IPS-15b (cell line): ENCODE measurements at regions not wholly inside any gene's neighbourhood (a gene's known extent, or its start where the extent isn't known, plus 50 kb on each side); places are given as distances from the start of the nearest gene placed in this dataset.

Experiments
- H3K27me3 ChIP-seq: one replicate; pipeline ENCODE4 v1.6.1; 2013; ENCODE audit warnings: low read length; ENCODE audit not compliant: control insufficient read depth, insufficient read depth
- H3K36me3 ChIP-seq: one replicate; pipeline ENCODE4 v1.6.1; 2013; ENCODE audit warnings: low read length; ENCODE audit not compliant: control insufficient read depth, insufficient read depth
- H3K4me1 ChIP-seq: one replicate; pipeline ENCODE4 v1.6.1; 2013; ENCODE audit warnings: mild to moderate bottlenecking, low read length; ENCODE audit not compliant: control insufficient read depth, insufficient read depth
- H3K4me3 ChIP-seq: one replicate; pipeline ENCODE4 v1.5.1; 2013; ENCODE audit warnings: low read depth, low read length
- H3K9ac ChIP-seq: one replicate; pipeline ENCODE4 v1.6.1; 2013; ENCODE audit warnings: low read depth, mild to moderate bottlenecking, low read length
- H3K9me3 ChIP-seq: one replicate; pipeline ENCODE4 v1.6.1; 2013; ENCODE audit warnings: mild to moderate bottlenecking, low read length; ENCODE audit not compliant: control insufficient read depth, insufficient read depth

DNA sequence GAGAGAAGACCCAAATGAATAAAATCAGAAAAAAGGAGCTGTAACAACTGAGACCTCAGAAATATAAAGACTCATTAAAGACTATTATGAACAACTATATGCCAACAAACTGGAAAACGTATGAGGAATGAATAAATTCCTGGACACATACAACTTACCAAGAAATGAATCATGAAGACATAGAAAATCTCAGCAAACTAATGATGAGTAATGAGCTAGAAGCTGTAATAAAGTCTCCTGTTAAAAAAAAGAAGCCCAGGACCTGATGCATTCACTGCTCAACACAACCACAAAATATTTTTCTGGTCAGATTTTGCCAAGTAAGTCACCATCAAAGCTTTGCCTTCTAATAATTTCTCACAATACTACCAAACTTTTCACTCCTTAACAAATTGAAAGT is 666.7 kb downstream of the LRRC70 start:
- Histone ChIP-seq H3K4me1 (no peaks in the 10 kb centered on the region), H3K9me3 (no peaks in the 10 kb centered on the region), H3K4me3 (no peak overlapping the region), H3K36me3 (no peaks in the 10 kb centered on the region), H3K9ac (no peak overlapping the region), H3K27me3 (no peaks in the 10 kb centered on the region)

DNA sequence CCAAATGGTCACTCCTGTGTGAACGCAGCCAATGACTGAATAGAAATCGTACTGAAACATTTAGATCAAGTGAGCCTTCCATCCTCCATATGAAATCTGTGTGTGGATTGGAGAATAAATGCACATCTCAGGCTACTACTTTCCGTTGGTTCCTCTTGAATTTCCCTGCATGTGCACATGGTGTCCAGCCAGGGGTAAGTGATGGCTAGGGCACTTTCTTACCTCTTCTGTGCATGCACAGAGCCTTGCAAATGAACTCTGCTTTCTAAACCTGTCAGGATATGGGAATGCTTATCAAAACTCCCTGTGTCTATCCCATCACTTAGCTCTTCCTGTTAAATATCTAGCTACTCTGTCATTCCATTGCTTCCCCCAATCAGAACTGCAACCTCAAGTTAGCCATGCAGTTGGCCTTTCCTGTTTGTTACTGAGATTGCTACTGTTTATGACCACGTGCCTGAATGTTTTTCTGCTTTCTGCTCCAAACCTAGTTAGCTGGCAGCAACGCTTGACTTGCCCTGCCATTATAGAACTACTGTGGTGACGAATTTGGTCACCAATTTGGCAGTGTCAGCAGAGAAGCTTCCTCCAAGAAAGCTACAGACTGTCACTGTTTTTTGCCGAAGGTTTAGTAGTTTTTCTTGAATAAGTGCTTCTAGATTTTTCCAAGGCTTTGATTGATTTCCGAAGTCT is 661.6 kb downstream of the LRRC70 start:
- no peaks in the 10 kb centered on the region for H3K36me3 ChIP-seq

DNA sequence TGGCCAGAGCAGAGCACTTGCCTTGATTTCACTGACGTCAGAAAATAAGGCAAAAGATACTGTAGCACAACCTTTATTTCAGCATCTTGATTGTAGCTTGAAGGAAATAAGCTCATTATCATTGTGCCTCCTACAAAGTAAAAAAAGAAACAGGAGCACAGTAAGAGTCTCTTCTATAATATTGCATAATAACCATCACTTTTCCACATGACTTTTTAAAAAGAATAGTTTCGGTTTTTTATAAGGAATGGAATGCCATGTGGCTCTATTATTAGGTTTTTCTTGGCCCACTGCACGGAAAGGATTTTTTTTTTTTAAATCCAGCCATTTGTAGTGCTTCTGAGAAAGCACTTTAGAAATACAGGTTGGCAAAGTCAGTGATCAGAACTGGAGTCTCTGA is 655.3 kb downstream of the LRRC70 start:
- H3K4me1 ChIP-seq, result no peaks in the 10 kb centered on the region
- H3K4me3 ChIP-seq, result no peak overlapping the region
- no peaks in the 10 kb centered on the region for H3K9me3 ChIP-seq
- H3K9ac ChIP-seq, result no peak overlapping the region
- no peaks in the 10 kb centered on the region for H3K36me3 ChIP-seq
- no peaks in the 10 kb centered on the region for H3K27me3 ChIP-seq

More for the DNA sequence above, 661.6 kb downstream of the LRRC70 start:
- H3K4me3 ChIP-seq, result no peak overlapping the region
- no peaks in the 10 kb centered on the region for H3K4me1 ChIP-seq
- no peak overlapping the region for H3K9ac ChIP-seq
- no peaks in the 10 kb centered on the region for H3K9me3 ChIP-seq
- H3K27me3 ChIP-seq, result no peaks in the 10 kb centered on the region

DNA sequence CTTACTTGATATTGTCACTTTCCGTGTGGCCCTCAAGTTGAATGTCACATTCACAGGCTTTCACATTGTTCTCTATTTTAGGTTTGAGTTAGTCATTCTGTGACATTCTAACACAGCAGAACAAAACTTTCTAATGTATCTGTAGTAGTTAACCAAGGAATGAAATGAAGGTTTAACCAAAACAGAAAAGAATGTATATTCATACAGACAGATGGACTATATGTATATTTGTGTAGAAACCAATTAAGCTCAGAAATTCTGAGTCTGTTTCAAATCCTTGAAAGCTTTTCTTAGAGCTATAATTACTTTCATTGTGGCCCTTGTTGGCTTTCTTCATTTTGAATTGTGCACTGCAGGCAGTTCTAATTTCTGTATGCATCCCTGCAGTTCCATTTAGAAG is 654.7 kb downstream of the LRRC70 start:
- Histone ChIP-seq H3K27me3 (no peaks in the 10 kb centered on the region), H3K4me1 (no peaks in the 10 kb centered on the region), H3K36me3 (no peaks in the 10 kb centered on the region), H3K9ac (no peak overlapping the region), H3K9me3 (no peaks in the 10 kb centered on the region), H3K4me3 (no peak overlapping the region)

DNA sequence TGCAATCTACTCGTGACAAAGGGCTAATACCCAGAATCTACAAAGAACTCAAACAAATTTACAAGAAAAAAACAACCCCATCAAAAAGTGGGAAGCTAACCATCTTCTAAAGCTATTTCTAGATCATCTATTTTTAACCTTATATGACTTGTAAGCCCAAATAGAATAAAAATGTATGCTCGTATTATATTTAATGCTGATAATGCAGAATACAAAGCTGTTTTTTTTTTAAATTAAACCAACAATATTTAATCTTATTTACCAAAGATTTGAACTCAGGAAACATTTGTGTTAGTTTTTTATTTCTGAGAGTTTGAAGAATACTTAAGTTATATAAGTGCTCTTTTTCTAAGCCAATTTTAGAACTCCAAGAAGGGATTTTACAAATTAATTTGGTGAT is 652.1 kb downstream of the LRRC70 start:
- H3K36me3 ChIP-seq, result no peaks in the 10 kb centered on the region
- H3K4me3 ChIP-seq, result no peak overlapping the region
- no peaks in the 10 kb centered on the region for H3K9me3 ChIP-seq
- H3K27me3 ChIP-seq, result no peaks in the 10 kb centered on the region
- H3K9ac ChIP-seq, result no peak overlapping the region
- H3K4me1 ChIP-seq, result no peaks in the 10 kb centered on the region

DNA sequence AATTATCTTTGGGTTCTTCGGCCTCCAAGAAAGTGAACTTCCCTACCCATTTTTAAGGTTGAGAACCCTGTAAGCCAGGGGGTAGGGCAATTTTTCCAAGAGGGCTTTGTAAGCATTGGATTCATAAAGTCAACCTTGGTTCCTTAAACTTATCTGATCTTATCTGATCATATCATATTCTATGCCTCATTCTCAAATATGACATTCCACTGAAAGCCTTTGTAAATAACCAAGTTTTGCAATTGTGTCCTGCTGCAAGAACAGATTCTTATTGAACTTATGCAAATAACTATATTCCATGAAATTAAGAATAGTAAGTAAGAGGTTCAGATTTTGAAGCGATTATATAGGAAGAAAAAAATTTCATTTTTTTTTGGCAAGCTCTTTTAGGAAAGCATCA is 649.5 kb downstream of the LRRC70 start:
- H3K4me3 ChIP-seq, result no peak overlapping the region
- no peaks in the 10 kb centered on the region for H3K36me3 ChIP-seq
- H3K9ac ChIP-seq, result no peak overlapping the region
- H3K9me3 ChIP-seq, result no peaks in the 10 kb centered on the region
- no peaks in the 10 kb centered on the region for H3K27me3 ChIP-seq
- H3K4me1 ChIP-seq, result no peaks in the 10 kb centered on the region

DNA sequence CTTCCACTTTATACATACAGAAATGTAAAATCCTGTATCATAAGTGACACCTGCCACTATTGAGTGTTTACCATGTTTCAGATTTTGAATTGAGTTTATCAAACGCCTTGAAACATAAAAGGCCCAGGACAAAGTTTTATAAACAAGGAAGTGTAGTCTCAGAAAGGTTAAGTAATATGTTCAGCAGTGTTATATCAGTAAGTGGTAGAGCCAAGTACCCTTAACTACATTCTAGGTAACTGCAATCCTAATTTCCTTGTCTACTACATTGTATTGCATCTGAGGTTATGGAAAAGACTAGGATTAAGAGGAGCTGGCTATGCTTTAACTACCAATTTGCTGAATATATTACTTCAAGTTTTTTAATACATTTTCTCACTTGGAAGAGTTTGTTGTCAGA is 641.6 kb downstream of the LRRC70 start:
- Histone ChIP-seq H3K9ac (no peak overlapping the region), H3K27me3 (no peaks in the 10 kb centered on the region), H3K4me1 (no peaks in the 10 kb centered on the region), H3K4me3 (no peak overlapping the region), H3K36me3 (no peaks in the 10 kb centered on the region), H3K9me3 (no peaks in the 10 kb centered on the region)

DNA sequence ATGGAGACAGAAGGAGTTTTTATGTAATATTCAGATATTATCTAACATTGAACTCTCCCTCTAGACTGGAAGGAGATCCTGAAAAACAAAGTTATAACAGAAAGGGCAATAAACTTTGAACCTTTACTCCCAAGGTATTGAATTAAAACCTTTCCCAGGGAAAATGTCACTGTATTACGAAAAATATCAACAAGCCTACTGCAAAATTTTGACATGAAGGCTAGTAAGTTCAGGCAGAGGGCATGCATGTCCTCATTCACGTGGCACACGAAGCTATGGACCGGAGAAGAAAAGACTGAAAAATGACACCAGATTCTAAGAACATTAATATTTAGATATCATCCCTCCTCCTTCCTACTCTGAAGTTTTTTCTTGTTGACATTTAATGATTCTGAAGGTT is 638.8 kb downstream of the LRRC70 start:
- no peaks in the 10 kb centered on the region for H3K9me3 ChIP-seq
- no peak overlapping the region for H3K4me3 ChIP-seq
- no peaks in the 10 kb centered on the region for H3K4me1 ChIP-seq
- H3K36me3 ChIP-seq, result no peaks in the 10 kb centered on the region
- no peaks in the 10 kb centered on the region for H3K27me3 ChIP-seq
- H3K9ac ChIP-seq, result no peak overlapping the region

DNA sequence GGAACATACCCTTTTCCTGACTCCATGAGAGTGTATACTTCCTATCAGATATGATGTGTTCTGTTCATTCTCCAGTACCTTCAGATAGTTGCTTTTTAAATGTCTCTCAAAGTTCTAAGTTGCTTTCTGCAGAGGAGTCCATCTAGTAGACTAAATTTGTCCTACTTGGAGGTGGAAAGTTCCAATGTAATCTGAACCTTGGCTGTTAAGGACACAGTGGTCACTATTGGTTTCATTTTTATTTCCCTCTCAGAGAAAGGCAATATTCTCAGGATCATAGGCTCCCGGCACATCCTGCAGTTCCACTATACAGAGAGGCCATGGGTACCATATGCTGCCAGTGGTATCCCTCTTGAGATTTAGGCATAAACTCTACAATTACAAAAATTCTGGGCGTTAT is 634.6 kb downstream of the LRRC70 start:
- peaks cover 8% of the 10 kb centered on the region for H3K4me1 ChIP-seq

DNA sequence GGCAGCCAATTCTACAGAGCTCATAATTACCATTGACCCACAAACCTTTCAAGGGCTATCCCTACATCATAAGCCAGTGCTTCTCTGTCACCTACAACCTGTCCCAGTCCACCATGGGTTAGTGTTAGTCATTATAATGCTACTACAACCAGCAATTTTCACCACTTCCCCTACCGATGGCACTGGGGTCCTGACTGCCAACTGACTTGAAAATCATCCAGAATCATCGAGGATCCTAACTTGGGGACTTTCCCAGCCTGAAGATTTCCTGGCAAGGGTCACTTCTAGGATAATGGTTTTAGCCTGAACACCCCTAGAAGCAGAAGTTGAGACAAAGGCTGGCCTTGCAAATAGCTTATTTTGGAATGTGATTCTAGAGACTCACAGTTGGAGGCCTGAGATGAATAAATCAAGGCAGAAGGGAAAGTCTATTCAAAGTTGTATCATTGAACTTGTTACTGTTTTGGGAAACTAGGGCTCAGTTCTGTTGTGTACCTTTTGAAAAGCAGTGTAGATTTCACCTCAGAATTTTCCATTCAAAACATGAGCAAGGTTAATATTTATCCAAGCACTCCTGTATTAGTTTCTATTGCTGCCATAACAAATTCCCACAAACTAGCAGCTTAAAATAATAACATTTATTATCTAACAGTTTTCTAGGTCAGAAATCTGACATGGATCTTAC is 633.0 kb downstream of the LRRC70 start:
- H3K4me1 ChIP-seq, result peaks cover 8% of the 10 kb centered on the region
- no peak overlapping the region for H3K4me3 ChIP-seq
- no peaks in the 10 kb centered on the region for H3K9me3 ChIP-seq
- no peak overlapping the region for H3K9ac ChIP-seq
- H3K27me3 ChIP-seq, result no peaks in the 10 kb centered on the region
- H3K36me3 ChIP-seq, result no peaks in the 10 kb centered on the region

More for the DNA sequence above, 634.6 kb downstream of the LRRC70 start:
- Histone ChIP-seq H3K36me3 (no peaks in the 10 kb centered on the region), H3K4me3 (no peak overlapping the region), H3K9ac (no peak overlapping the region), H3K9me3 (no peaks in the 10 kb centered on the region), H3K27me3 (no peaks in the 10 kb centered on the region)

DNA sequence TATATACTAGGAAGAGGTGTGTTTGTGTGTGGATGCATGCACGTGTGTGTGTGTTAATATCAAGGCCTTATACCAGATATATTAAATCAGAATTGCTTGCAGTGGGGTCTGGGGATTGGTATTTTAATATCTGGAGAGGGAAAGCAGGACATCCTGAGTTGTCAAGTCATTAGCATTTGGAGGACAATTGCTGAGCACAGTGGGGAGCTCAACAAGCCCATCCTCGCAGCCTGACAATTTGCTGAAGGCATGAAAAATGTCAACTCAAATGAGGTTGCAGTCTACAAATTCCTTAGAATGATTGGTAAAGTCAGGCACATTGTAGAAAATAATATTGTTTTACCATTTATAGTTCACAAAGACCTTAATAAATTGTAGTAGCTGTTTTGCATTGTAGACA is 627.4 kb downstream of the LRRC70 start:
- Histone ChIP-seq H3K4me1 (no peaks in the 10 kb centered on the region), H3K4me3 (no peak overlapping the region), H3K9ac (no peak overlapping the region), H3K27me3 (no peaks in the 10 kb centered on the region), H3K9me3 (no peaks in the 10 kb centered on the region), H3K36me3 (no peaks in the 10 kb centered on the region)

DNA sequence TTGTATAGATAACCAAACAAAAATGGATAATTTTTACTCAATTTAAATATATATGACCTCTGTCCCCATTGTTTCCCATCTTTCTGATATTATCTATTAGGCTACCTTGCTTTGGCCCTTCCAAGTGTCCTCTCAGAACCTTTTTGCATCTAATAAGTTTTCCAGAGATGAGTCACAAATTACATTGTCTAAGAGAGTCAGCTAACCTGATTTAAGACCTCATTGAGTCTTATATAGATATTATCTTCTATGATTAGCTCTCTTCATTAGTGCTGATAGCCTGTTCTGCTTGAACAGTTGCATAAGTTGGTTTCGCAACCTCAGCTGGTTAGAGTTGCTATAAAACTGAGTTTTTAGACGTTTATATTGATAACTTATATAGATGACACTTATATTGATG is 623.1 kb downstream of the LRRC70 start:
- Histone ChIP-seq H3K4me3 (no peak overlapping the region), H3K9me3 (no peaks in the 10 kb centered on the region), H3K36me3 (no peaks in the 10 kb centered on the region), H3K4me1 (no peaks in the 10 kb centered on the region), H3K27me3 (no peaks in the 10 kb centered on the region), H3K9ac (no peak overlapping the region)
